H9 (cell line): ENCODE measurements at regions not wholly inside any gene's neighbourhood (a gene's known extent, or its start where the extent isn't known, plus 50 kb on each side); places are given as distances from the start of the nearest gene placed in this dataset.
"Not testable (repeated sequence)": the region's sequence is repeated elsewhere in the genome, so short reads cannot be mapped to it uniquely, and the experiment has no call there.

Experiments
- DNase-seq: peaks from one replicate; pipeline ENCODE4 v3.0.0-alpha.2; 2017
- H2AFZ ChIP-seq: one replicate; pipeline ENCODE4 v1.6.1; 2013; ENCODE audit warnings: mild to moderate bottlenecking, low read length, control low read depth, moderate library complexity
- H2AK5ac ChIP-seq: 2 replicates; pipeline ENCODE4 v1.6.1; 2013; ENCODE audit warnings: low read length, control low read depth, mixed read lengths; ENCODE audit not compliant: insufficient read length
- H2BK120ac ChIP-seq: one replicate; pipeline ENCODE4 v1.6.1; 2013; ENCODE audit warnings: low read depth, mild to moderate bottlenecking, low read length, control low read depth, inconsistent platforms; ENCODE audit not compliant: poor library complexity, severe bottlenecking
- H2BK12ac ChIP-seq: 2 replicates; pipeline ENCODE4 v1.6.1; 2013; ENCODE audit warnings: low read length, control low read depth, mixed read lengths, low read depth; ENCODE audit not compliant: insufficient read length
- H2BK15ac ChIP-seq: 2 replicates; pipeline ENCODE4 v1.6.1; 2013; ENCODE audit warnings: low read depth, low read length, control low read depth
- H2BK20ac ChIP-seq: one replicate; pipeline ENCODE4 v1.6.1; 2013; ENCODE audit warnings: low read depth, mild to moderate bottlenecking, low read length, control low read depth, inconsistent platforms; ENCODE audit not compliant: poor library complexity, severe bottlenecking
- H2BK5ac ChIP-seq: 2 replicates; pipeline ENCODE4 v1.6.1; 2013; ENCODE audit warnings: low read length, control low read depth, mixed read lengths; ENCODE audit not compliant: insufficient read length
- H3K14ac ChIP-seq: 2 replicates; pipeline ENCODE4 v1.6.1; 2013; ENCODE audit warnings: low read length, control low read depth; ENCODE audit not compliant: insufficient read depth
- H3K18ac ChIP-seq: 2 replicates; pipeline ENCODE4 v1.6.1; 2013; ENCODE audit warnings: low read depth, mild to moderate bottlenecking, mixed read lengths, low read length, control low read depth; ENCODE audit not compliant: insufficient read length
- H3K23ac ChIP-seq: 2 replicates; pipeline ENCODE4 v1.6.1; 2013; ENCODE audit warnings: low read length, control low read depth, mixed read lengths, low read depth; ENCODE audit not compliant: insufficient read length
- H3K23me2 ChIP-seq: 2 replicates; pipeline ENCODE4 v1.6.1; 2013; ENCODE audit warnings: low read depth, mild to moderate bottlenecking, mixed read lengths, low read length, control low read depth; ENCODE audit not compliant: insufficient read length, poor library complexity, severe bottlenecking
- H3K27ac ChIP-seq: 2 replicates; pipeline ENCODE4 v1.5.1; 2013; ENCODE audit warnings: low read length, control low read depth, mixed read lengths, low read depth; ENCODE audit not compliant: insufficient read length
- H3K27me3 ChIP-seq: 2 replicates; pipeline ENCODE4 v1.6.1; 2013; ENCODE audit warnings: low read length, control low read depth, inconsistent platforms; ENCODE audit not compliant: insufficient read depth
- H3K4ac ChIP-seq: 2 replicates; pipeline ENCODE4 v1.6.1; 2013; ENCODE audit warnings: low read depth, mild to moderate bottlenecking, control low read depth, inconsistent platforms, low read length, moderate library complexity
- H3K4me1 ChIP-seq: 2 replicates; pipeline ENCODE4 v1.6.1; 2013; ENCODE audit warnings: low read length, control low read depth, inconsistent platforms; ENCODE audit not compliant: insufficient read depth
- H3K4me2 ChIP-seq: 2 replicates; pipeline ENCODE4 v1.6.1; 2013; ENCODE audit warnings: low read length, control low read depth, mixed read lengths; ENCODE audit not compliant: insufficient read length, insufficient read depth
- H3K56ac ChIP-seq: 2 replicates; pipeline ENCODE4 v1.6.1; 2013; ENCODE audit warnings: low read depth, mild to moderate bottlenecking, mixed read lengths, low read length, control low read depth; ENCODE audit not compliant: insufficient read length
- H3K79me1 ChIP-seq: 2 replicates; pipeline ENCODE4 v1.6.1; 2013; ENCODE audit warnings: low read depth, mild to moderate bottlenecking, moderate library complexity, low read length, control low read depth, inconsistent platforms; ENCODE audit not compliant: insufficient read depth, poor library complexity, severe bottlenecking
- H3K79me2 ChIP-seq: 2 replicates; pipeline ENCODE4 v1.6.1; 2013; ENCODE audit warnings: low read length, control low read depth, inconsistent platforms; ENCODE audit not compliant: insufficient read depth
- H3K9ac ChIP-seq: 2 replicates; pipeline ENCODE4 v1.6.1; 2013; ENCODE audit warnings: low read length, control low read depth, mixed read lengths; ENCODE audit not compliant: insufficient read length; ENCODE audit errors: extremely low read depth
- H3K9me3 ChIP-seq: one replicate; pipeline ENCODE4 v1.6.1; 2013; ENCODE audit warnings: low read depth, low read length, inconsistent platforms; ENCODE audit not compliant: control insufficient read depth
- H3T11ph ChIP-seq: one replicate; pipeline ENCODE4 v1.6.1; 2013; ENCODE audit warnings: mild to moderate bottlenecking, low read length, control low read depth, inconsistent platforms
- H4K20me1 ChIP-seq: one replicate; pipeline ENCODE4 v1.6.1; 2013; ENCODE audit not compliant: control insufficient read depth, insufficient read length, insufficient read depth
- H4K5ac ChIP-seq: 2 replicates; pipeline ENCODE4 v1.6.1; 2013; ENCODE audit warnings: low read depth, mild to moderate bottlenecking, mixed read lengths, low read length, control low read depth; ENCODE audit not compliant: insufficient read length
- H4K8ac ChIP-seq: replicated peaks from 2 replicates; pipeline ENCODE4 v1.6.1; 2013; ENCODE audit warnings: low read length, control low read depth, mixed read lengths, low read depth; ENCODE audit not compliant: insufficient read length
- H4K91ac ChIP-seq: 2 replicates; pipeline ENCODE4 v1.6.1; 2013; ENCODE audit warnings: low read depth, mild to moderate bottlenecking, moderate library complexity, mixed read lengths, low read length, control low read depth; ENCODE audit not compliant: insufficient read length
- H3K27ac Mint-ChIP-seq, 3 experiments: 2 replicates in 2 of 3; 3 replicates in 1 of 3; pipeline ENCODE4 v1.8.0; 2020 to 2021; ENCODE audit warnings: mixed read lengths in 3 of 3, mild to moderate bottlenecking in 1 of 3, moderate library complexity in 1 of 3
- H3K27me3 Mint-ChIP-seq: 2 replicates; pipeline ENCODE4 v1.8.0; 2021; ENCODE audit warnings: low read depth, mild to moderate bottlenecking, moderate library complexity, mixed read lengths
- H3K36me3 Mint-ChIP-seq, 3 experiments: 2 replicates in 2 of 3; 3 replicates in 1 of 3; pipeline ENCODE4 v1.8.0; 2020 to 2021; ENCODE audit warnings: low read depth in 3 of 3, mixed read lengths in 3 of 3; ENCODE audit not compliant: insufficient read depth in 1 of 3
- H3K4me1 Mint-ChIP-seq, 2 experiments: 2 replicates each; pipeline ENCODE4 v1.8.0; 2020; ENCODE audit warnings: mixed read lengths in 2 of 2
- H3K4me3 Mint-ChIP-seq, 2 experiments: 2 replicates in 1 of 2; 3 replicates in 1 of 2; pipeline ENCODE4 v1.8.0; 2020 to 2021; ENCODE audit warnings: mild to moderate bottlenecking in 2 of 2, mixed read lengths in 2 of 2, moderate library complexity in 1 of 2
- H3K9me3 Mint-ChIP-seq, 2 experiments: 2 replicates in 1 of 2; 3 replicates in 1 of 2; pipeline ENCODE4 v1.8.0; 2020; ENCODE audit warnings: mild to moderate bottlenecking in 2 of 2, mixed read lengths in 2 of 2, moderate library complexity in 1 of 2
- CTCF ChIP-seq: fragments of 200-600 bp; sonication (generic); conservative IDR thresholded peaks from 3 replicates; pipeline ENCODE4 v1.8.0; 2021; ENCODE audit warnings: antibody characterized with exemption, mild to moderate bottlenecking
- WGBS: extraction: QIAGEN DNeasy Blood & Tissue Kit; methylation state at CpG from one replicate; pipeline ENCODE4 v1.1.7; 2013; ENCODE audit warnings: missing lambda C conversion rate, low lambda C conversion rate, mixed read lengths; ENCODE audit not compliant: insufficient read length; ENCODE audit errors: extremely low coverage; 5-methylcytosine and 5-hydroxymethylcytosine counted together

DNA sequence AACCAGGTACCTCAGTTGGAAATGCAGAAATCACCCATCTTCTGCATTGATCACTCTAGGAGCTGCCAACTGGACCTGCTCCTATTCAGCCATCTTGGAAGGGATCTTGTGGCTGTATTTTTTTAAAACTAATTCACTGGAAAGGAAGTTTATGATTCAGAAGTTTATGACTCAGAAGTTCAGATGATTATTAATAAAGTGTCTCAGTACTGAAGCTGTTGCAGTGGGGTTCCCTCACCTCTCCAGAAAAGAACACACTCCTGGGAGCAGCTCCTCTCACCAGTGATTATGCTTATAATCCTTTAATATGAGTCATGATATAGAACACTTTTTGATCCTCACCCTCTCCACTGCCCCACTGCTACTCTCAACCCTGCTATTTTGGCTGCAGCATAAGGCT, 291.2 kb upstream of the HS3ST5 start:
- H2BK15ac ChIP-seq, result no peak overlapping the region

DNA sequence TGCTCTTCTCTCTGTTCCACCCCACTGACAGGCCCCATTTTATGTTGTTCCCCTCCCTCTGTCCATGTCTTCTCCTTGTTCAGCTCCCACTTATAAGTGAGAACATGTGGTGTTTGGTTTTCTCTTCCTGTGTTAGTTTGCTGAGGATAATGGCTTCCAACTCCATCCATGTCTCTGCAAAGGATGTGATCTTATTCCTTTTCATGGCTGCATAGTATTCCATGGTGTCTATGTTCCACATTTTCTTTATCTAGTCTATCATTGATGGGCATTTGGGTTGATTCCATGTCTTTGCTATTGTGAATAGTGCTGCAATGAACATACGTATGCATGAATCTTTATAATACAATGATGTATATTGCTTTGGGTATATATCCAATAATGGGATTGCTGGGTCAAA, 283.4 kb upstream of the HS3ST5 start:
- H3K27me3 Mint-ChIP-seq, result not testable (repeated sequence)
- no CpG with 5 or more reads among the region's 1 CpG for WGBS

More for the DNA sequence above, 291.2 kb upstream of the HS3ST5 start:
- H3K4me2 ChIP-seq, result no peak overlapping the region
- no peak overlapping the region for H3K23ac ChIP-seq
- TF ChIP-seq CTCF, result no peak
- H3K27ac ChIP-seq, result no peak overlapping the region
- no peaks in the 10 kb centered on the region for H3K9me3 ChIP-seq
- H2AK5ac ChIP-seq, result no peak overlapping the region
- H2BK5ac ChIP-seq, result no peak overlapping the region
- H4K91ac ChIP-seq, result no peak overlapping the region
- H4K20me1 ChIP-seq, result no peaks in the 10 kb centered on the region
- H3K4ac ChIP-seq, result no peak overlapping the region
- no peak overlapping the region for H2BK12ac ChIP-seq
- H3K4me1 Mint-ChIP-seq, result peaks cover 3 to 6% of the 10 kb centered on the region in 2 experiments; a peak in 2 of 4 replicates
- H3K4me1 ChIP-seq, result no peaks in the 10 kb centered on the region; the same call in 1 of the 2 replicates
- H3K79me2 ChIP-seq, result no peaks in the 10 kb centered on the region
- no peaks in the 10 kb centered on the region for H3K23me2 ChIP-seq
- no peak overlapping the region for H3K9ac ChIP-seq
- no peak overlapping the region for H3K56ac ChIP-seq
- no peaks in the 10 kb centered on the region; the same call in 1 of the 2 replicates for H3K27me3 Mint-ChIP-seq
- H4K8ac ChIP-seq, result no peak overlapping the region
- no peak overlapping the region for H4K5ac ChIP-seq
- H3K18ac ChIP-seq, result no peak overlapping the region
- H2BK120ac ChIP-seq, result no peak overlapping the region
- no peak overlapping the region for H3K14ac ChIP-seq
- H2BK20ac ChIP-seq, result no peak overlapping the region
- no peak overlapping the region for H3K27ac Mint-ChIP-seq
- no peak for DNase-seq
- H3K4me3 Mint-ChIP-seq, result no peak overlapping the region
- no peaks in the 10 kb centered on the region for H3K79me1 ChIP-seq
- H3K36me3 Mint-ChIP-seq, result peaks cover 0 to 10% (median 0%) of the 10 kb centered on the region in 3 experiments; a peak in 3 of 7 replicates
- no peaks in the 10 kb centered on the region for H3K27me3 ChIP-seq
- no peak overlapping the region for H2AFZ ChIP-seq
- no peak overlapping the region for H3T11ph ChIP-seq
- H3K9me3 Mint-ChIP-seq, result peaks cover 9% of the 10 kb centered on the region in 2 experiments; a peak in 3 of 5 replicates

More for the DNA sequence above, 283.4 kb upstream of the HS3ST5 start:
- H3K4me1 Mint-ChIP-seq, H4K8ac ChIP-seq, H2BK20ac ChIP-seq, H3K79me2 ChIP-seq, H3K14ac ChIP-seq, H3K23ac ChIP-seq, H3K4ac ChIP-seq, H4K5ac ChIP-seq, H3K9me3 ChIP-seq, H3K23me2 ChIP-seq, H3K9me3 Mint-ChIP-seq, H3K27me3 ChIP-seq, H3K4me3 Mint-ChIP-seq, H3K4me2 ChIP-seq, H3K4me1 ChIP-seq, H4K91ac ChIP-seq, H2BK12ac ChIP-seq, H3T11ph ChIP-seq, H2AK5ac ChIP-seq, H3K36me3 Mint-ChIP-seq, H3K79me1 ChIP-seq, H3K27ac ChIP-seq, H4K20me1 ChIP-seq, H2BK5ac ChIP-seq, H3K9ac ChIP-seq, H2AFZ ChIP-seq, DNase-seq, H2BK15ac ChIP-seq, H2BK120ac ChIP-seq, H3K18ac ChIP-seq, H3K56ac ChIP-seq, H3K27ac Mint-ChIP-seq: not testable (repeated sequence)
